Kidney epithelial cell (primary cell): ENCODE measurements at regions not wholly inside any gene's neighbourhood (a gene's known extent, or its start where the extent isn't known, plus 50 kb on each side); places are given as distances from the start of the nearest gene placed in this dataset.

Source experiments
- DNase-seq: peaks from one replicate; pipeline ENCODE4 v3.0.0-alpha.2; 2010; ENCODE audit warnings: low read depth
- H3K27me3 ChIP-seq: 2 replicates; pipeline ENCODE4 v1.6.0; 2011; ENCODE audit warnings: low read length; ENCODE audit not compliant: control insufficient read depth, insufficient read depth
- H3K36me3 ChIP-seq: 2 replicates; pipeline ENCODE4 v1.5.1; 2011; ENCODE audit warnings: low read length; ENCODE audit not compliant: control insufficient read depth, insufficient read depth
- H3K4me3 ChIP-seq: 2 replicates; pipeline ENCODE4 v1.5.1; 2011; ENCODE audit warnings: low read depth, mild to moderate bottlenecking, control low read depth, low read length
- CTCF ChIP-seq: IDR thresholded peaks from 2 replicates; pipeline ENCODE4 v1.5.1; 2011; ENCODE audit warnings: mild to moderate bottlenecking, moderate library complexity, low read length, control low read depth, inconsistent platforms; ENCODE audit not compliant: insufficient read depth, poor library complexity, severe bottlenecking

- Histone ChIP-seq H3K27me3 (no peaks in the 10 kb centered on the region), H3K36me3 (no peaks in the 10 kb centered on the region), H3K4me3 (no peak overlapping the region)
- no peak for TF ChIP-seq CTCF
- DNase-seq, result no peak
Measured at GRCh38 chr4:188826393-188826792, 687.2 kb downstream of the TRIML1 start.

DNA sequence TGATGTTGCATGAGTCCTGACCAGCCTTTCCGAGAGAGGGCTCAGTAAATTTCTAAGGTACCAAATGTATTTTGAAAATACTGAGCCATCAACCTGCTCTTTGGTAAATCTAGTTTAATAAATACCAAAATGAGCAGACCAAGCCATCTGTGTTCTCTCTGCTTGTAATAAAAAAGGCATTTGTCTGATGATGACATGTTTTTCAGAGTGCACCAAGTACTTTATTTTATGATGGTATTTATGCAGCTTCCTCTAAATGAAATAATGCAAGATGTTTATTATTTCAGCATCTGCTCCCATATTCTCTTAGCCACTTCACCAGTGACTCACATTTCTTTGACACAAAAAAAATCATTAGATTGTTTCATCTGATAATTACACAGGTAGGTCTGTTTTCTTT is 700.5 kb downstream of the TRIML1 start:
- Histone ChIP-seq H3K27me3 (no peaks in the 10 kb centered on the region), H3K4me3 (no peak overlapping the region), H3K36me3 (no peaks in the 10 kb centered on the region)
- DNase-seq, result no peak
- no peak for TF ChIP-seq CTCF

GRCh38 chr4:188841523-188841922 is 702.3 kb downstream of the TRIML1 start:
- no peak for DNase-seq

DNA sequence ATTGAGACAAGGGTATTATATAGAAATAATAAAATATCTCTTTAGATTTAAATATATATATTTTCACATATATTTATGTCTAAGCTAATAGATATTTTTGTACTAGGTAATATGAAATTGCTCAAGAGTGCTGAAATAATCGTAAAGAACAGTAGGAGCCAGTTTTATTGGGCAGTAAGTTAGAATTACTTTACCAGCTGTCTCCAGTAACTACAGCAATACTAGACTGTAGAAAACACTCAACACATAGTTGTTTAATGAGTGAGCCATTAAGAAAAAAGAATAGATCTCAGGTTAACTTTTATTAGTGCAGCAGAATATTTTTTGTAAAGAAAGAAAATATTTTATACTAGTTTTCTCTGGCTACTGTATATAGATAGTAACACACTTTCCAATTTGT is 715.2 kb downstream of the TRIML1 start:
- H3K36me3 ChIP-seq, result no peaks in the 10 kb centered on the region
- peak; percentile 4 for DNase-seq
- no peaks in the 10 kb centered on the region for H3K27me3 ChIP-seq
- TF ChIP-seq CTCF, result no peak
- no peak overlapping the region for H3K4me3 ChIP-seq

More at GRCh38 chr4:188841523-188841922, 702.3 kb downstream of the TRIML1 start:
- no peak for TF ChIP-seq CTCF
- no peaks in the 10 kb centered on the region for H3K27me3 ChIP-seq
- no peak overlapping the region for H3K4me3 ChIP-seq
- H3K36me3 ChIP-seq, result no peaks in the 10 kb centered on the region

GRCh38 chr4:188858696-188859095 is 719.5 kb downstream of the TRIML1 start:
- TF ChIP-seq CTCF, result no peak
- Histone ChIP-seq H3K36me3 (no peaks in the 10 kb centered on the region), H3K27me3 (no peaks in the 10 kb centered on the region), H3K4me3 (no peak overlapping the region)
- DNase-seq, result no peak

DNA sequence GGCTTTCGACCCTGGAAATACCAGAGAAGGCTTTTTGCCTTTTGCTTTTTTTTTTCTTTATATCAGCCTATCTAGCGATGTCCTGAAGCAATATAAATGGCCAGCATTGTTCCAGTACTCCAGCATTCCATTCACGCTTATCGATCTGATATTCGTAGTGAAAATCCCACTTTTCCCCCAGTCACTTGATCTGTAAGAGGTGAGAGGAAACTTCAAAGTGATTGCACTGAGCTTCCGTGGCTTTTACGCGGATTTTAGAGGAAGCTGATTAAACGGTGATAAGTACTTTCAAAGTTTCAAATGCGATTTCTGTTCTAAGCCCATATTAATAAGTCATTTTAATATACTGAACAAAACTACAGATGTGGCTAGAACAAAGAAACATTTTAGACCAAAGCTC is 725.5 kb downstream of the TRIML1 start:
- TF ChIP-seq CTCF, result no peak
- Histone ChIP-seq H3K27me3 (no peaks in the 10 kb centered on the region), H3K36me3 (no peaks in the 10 kb centered on the region), H3K4me3 (no peak overlapping the region)
- DNase-seq, result no peak
